WERI-Rb-1 (cell line): ENCODE measurements at regions not wholly inside any gene's neighbourhood (a gene's known extent, or its start where the extent isn't known, plus 50 kb on each side); places are given as distances from the start of the nearest gene placed in this dataset.

Source experiments
- DNase-seq: peaks from one replicate; pipeline ENCODE4 v3.0.0-alpha.2; 2020
- H3K27ac ChIP-seq: fragments of 250-450 bp; sonication (Bioruptor Pico); 2 replicates; pipeline ENCODE4 v1.5.1; 2020; ENCODE audit warnings: mild to moderate bottlenecking, moderate library complexity
- H3K27me3 ChIP-seq: fragments of 250-450 bp; sonication (Bioruptor Pico); 2 replicates; pipeline ENCODE4 v1.5.1; 2021; ENCODE audit warnings: mild to moderate bottlenecking, low read depth, moderate library complexity; ENCODE audit not compliant: insufficient read depth, severe bottlenecking
- H3K36me3 ChIP-seq: fragments of 250-450 bp; sonication (Bioruptor Pico); 2 replicates; pipeline ENCODE4 v1.5.1; 2020; ENCODE audit warnings: mild to moderate bottlenecking, moderate library complexity
- H3K4me3 ChIP-seq: 2 replicates; pipeline ENCODE4 v1.5.1; 2011; ENCODE audit warnings: low read depth, mild to moderate bottlenecking, control low read depth, low read length
- H3K9me3 ChIP-seq: fragments of 250-450 bp; sonication (Bioruptor Pico); 2 replicates; pipeline ENCODE4 v1.5.1; 2021; ENCODE audit warnings: mild to moderate bottlenecking, moderate library complexity; ENCODE audit not compliant: severe bottlenecking
- CTCF ChIP-seq: IDR thresholded peaks from 2 replicates; pipeline ENCODE4 v1.5.1; 2011; ENCODE audit warnings: low read depth, mild to moderate bottlenecking, control low read depth, inconsistent platforms, low read length

- no peak for DNase-seq
- Histone ChIP-seq H3K4me3 (no peak overlapping the region), H3K27me3 (no peaks in the 10 kb centered on the region), H3K9me3 (no peaks in the 10 kb centered on the region), H3K36me3 (no peaks in the 10 kb centered on the region), H3K27ac (no peak overlapping the region)
- TF ChIP-seq CTCF = no peak
Observed at GRCh38 chr3:74315291-74315690, 299.2 kb downstream of the CNTN3 start.

- Histone ChIP-seq H3K36me3 (no peaks in the 10 kb centered on the region), H3K27ac (no peak overlapping the region), H3K27me3 (no peaks in the 10 kb centered on the region), H3K9me3 (no peaks in the 10 kb centered on the region), H3K4me3 (no peak overlapping the region)
- TF ChIP-seq CTCF = no peak
- DNase-seq = no peak
Observed at GRCh38 chr3:74314696-74315095, 299.8 kb downstream of the CNTN3 start.

GRCh38 chr3:74309716-74310115, 304.7 kb downstream of the CNTN3 start:
- H3K9me3 ChIP-seq = no peaks in the 10 kb centered on the region
- no peaks in the 10 kb centered on the region for H3K27me3 ChIP-seq
- H3K36me3 ChIP-seq = no peaks in the 10 kb centered on the region
- TF ChIP-seq CTCF = no peak
- H3K27ac ChIP-seq = no peak overlapping the region
- no peak for DNase-seq
- no peak overlapping the region for H3K4me3 ChIP-seq

GRCh38 chr3:74304424-74304823, 310.0 kb downstream of the CNTN3 start:
- Histone ChIP-seq H3K27me3 (no peaks in the 10 kb centered on the region), H3K9me3 (no peaks in the 10 kb centered on the region), H3K4me3 (no peak overlapping the region), H3K36me3 (no peaks in the 10 kb centered on the region), H3K27ac (no peak overlapping the region)
- DNase-seq = no peak
- no peak for TF ChIP-seq CTCF

GRCh38 chr3:74303711-74304110, 310.7 kb downstream of the CNTN3 start:
- Histone ChIP-seq H3K4me3 (no peak overlapping the region), H3K9me3 (no peaks in the 10 kb centered on the region), H3K27ac (no peak overlapping the region), H3K27me3 (no peaks in the 10 kb centered on the region), H3K36me3 (no peaks in the 10 kb centered on the region)
- TF ChIP-seq CTCF = no peak
- DNase-seq = no peak

- H3K27me3 ChIP-seq = no peaks in the 10 kb centered on the region
Observed at GRCh38 chr3:74302969-74303368, 311.5 kb downstream of the CNTN3 start.

More at GRCh38 chr3:74302969-74303368, 311.5 kb downstream of the CNTN3 start:
- peak; percentile 58 for DNase-seq
- no peak for TF ChIP-seq CTCF
- H3K27ac ChIP-seq = peak overlapping the region; percentile 53
- no peaks in the 10 kb centered on the region for H3K36me3 ChIP-seq
- no peak overlapping the region for H3K4me3 ChIP-seq
- H3K9me3 ChIP-seq = no peaks in the 10 kb centered on the region
